ENCODE measurements at regions not wholly inside any gene's neighbourhood (a gene's known extent, or its start where the extent isn't known, plus 50 kb on each side); places are given as distances from the start of the nearest gene placed in this dataset.

DNA sequence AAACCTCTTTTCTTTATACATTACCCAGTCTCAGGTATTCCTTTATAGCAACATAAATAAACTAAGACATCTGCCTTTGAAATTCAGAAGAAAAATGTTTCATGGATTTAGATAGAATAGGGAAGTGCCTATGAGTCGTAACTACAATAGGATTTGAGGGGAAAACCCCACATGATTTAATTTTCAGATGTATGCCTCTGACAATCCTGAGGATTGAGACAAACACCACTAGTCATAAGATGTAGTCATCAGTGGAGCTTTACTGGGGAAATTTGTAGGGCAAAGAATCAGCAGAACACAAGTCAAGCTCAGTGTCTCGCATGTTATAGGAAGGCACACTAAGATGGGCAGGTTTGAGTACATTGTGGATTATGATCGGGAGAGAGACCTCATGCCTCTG lies 566.4 kb downstream of the BMP2 start:
- no peak for TF ChIP-seq ZNF214 (tag by site-specific recombination; IDR thresholded peaks at IDR 0.05; ENCODE audit: borderline replicate concordance)
- no peak for TF ChIP-seq OSR2 (tag by site-specific recombination; IDR thresholded peaks at IDR 0.05)
- no peak for TF ChIP-seq ZFP41 (tag by site-specific recombination; IDR thresholded peaks at IDR 0.05; ENCODE audit: borderline replicate concordance)
- TF ChIP-seq, protein P1, sequence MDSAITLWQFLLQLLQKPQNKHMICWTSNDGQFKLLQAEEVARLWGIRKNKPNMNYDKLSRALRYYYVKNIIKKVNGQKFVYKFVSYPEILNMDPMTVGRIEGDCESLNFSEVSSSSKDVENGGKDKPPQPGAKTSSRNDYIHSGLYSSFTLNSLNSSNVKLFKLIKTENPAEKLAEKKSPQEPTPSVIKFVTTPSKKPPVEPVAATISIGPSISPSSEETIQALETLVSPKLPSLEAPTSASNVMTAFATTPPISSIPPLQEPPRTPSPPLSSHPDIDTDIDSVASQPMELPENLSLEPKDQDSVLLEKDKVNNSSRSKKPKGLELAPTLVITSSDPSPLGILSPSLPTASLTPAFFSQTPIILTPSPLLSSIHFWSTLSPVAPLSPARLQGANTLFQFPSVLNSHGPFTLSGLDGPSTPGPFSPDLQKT (IDR thresholded peaks at IDR 0.05; ENCODE audit: borderline replicate concordance, low read depth, low read length) = no peak
- TF ChIP-seq, protein P2, sequence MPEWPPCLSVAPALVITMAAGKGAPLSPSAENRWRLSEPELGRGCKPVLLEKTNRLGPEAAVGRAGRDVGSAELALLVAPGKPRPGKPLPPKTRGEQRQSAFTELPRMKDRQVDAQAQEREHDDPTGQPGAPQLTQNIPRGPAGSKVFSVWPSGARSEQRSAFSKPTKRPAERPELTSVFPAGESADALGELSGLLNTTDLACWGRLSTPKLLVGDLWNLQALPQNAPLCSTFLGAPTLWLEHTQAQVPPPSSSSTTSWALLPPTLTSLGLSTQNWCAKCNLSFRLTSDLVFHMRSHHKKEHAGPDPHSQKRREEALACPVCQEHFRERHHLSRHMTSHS (tag by site-specific recombination; IDR thresholded peaks at IDR 0.05) = no peak
- no peak for TF ChIP-seq SETDB1 (IDR thresholded peaks at IDR 0.05; ENCODE audit: insufficient read length, low read length)
- TF ChIP-seq ZEB2 (tag by site-specific recombination; IDR thresholded peaks at IDR 0.05) = no peak
- no peak for TF ChIP-seq ZNF48 (tag by site-specific recombination; IDR thresholded peaks at IDR 0.05)
- TF ChIP-seq, protein P3, sequence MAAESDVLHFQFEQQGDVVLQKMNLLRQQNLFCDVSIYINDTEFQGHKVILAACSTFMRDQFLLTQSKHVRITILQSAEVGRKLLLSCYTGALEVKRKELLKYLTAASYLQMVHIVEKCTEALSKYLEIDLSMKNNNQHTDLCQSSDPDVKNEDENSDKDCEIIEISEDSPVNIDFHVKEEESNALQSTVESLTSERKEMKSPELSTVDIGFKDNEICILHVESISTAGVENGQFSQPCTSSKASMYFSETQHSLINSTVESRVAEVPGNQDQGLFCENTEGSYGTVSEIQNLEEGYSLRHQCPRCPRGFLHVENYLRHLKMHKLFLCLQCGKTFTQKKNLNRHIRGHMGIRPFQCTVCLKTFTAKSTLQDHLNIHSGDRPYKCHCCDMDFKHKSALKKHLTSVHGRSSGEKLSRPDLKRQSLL (tag by site-specific recombination; IDR thresholded peaks at IDR 0.05) = no peak
- TF ChIP-seq ZNF677 (tag by site-specific recombination; IDR thresholded peaks at IDR 0.05) = no peak
- TF ChIP-seq ZNF473 (tag by site-specific recombination; IDR thresholded peaks at IDR 0.05) = no peak
- no peak for TF ChIP-seq HOXA7 (CRISPR knock-in tag; IDR thresholded peaks at IDR 0.05; ENCODE audit: borderline replicate concordance)
- no peak for TF ChIP-seq ZBTB8A (tag by site-specific recombination; IDR thresholded peaks at IDR 0.05)
- no peak for TF ChIP-seq ZNF155 (tag by site-specific recombination; IDR thresholded peaks at IDR 0.05)
- ChIA-PET CTCF (no interaction called here), POLR2A (no interaction called here)
- Histone ChIP-seq H3K4me3 (ENCODE audit: low read depth, low read length) (no peak overlapping the region), H3K4me1 (ENCODE audit: control insufficient read depth, insufficient read depth, low read length) (no peaks in the 10 kb centered on the region), H3K27ac (ENCODE audit: extremely low read depth, low read depth, low read length) (no peak overlapping the region), H3K36me3 (ENCODE audit: control insufficient read depth in 2 of 2, insufficient read depth in 1 of 2, low read length in 2 of 2) (no peaks in the 10 kb centered on the region), H3K9me3 (ENCODE audit: control insufficient read depth, insufficient read depth, low read depth, low read length) (no peaks in the 10 kb centered on the region)

DNA sequence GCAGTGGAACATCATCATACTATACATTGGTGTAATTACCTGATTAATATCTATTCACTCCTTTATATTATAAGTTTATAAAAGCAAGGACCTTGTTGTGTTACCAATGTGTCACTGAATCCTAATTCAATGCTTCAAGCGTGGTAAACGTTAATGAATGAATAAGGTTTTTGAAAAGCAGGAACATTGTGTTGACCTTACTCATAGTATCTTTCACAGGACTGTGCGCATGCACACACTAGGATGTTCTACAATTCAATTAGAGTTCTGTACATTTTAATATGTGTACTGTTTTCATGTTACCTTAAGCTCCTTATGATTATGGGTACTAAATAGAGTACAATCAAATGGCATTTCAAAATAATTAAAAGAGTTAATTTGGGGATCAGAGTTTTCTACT lies 578.5 kb downstream of the BMP2 start:
- ChIA-PET CTCF (no interaction called here), POLR2A (no interaction called here)
- TF ChIP-seq, protein P4, sequence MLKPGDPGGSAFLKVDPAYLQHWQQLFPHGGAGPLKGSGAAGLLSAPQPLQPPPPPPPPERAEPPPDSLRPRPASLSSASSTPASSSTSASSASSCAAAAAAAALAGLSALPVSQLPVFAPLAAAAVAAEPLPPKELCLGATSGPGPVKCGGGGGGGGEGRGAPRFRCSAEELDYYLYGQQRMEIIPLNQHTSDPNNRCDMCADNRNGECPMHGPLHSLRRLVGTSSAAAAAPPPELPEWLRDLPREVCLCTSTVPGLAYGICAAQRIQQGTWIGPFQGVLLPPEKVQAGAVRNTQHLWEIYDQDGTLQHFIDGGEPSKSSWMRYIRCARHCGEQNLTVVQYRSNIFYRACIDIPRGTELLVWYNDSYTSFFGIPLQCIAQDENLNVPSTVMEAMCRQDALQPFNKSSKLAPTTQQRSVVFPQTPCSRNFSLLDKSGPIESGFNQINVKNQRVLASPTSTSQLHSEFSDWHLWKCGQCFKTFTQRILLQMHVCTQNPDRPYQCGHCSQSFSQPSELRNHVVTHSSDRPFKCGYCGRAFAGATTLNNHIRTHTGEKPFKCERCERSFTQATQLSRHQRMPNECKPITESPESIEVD (tag by site-specific recombination; IDR thresholded peaks at IDR 0.05) = no peak
- Histone ChIP-seq H3K9me3 (ENCODE audit: control insufficient read depth, insufficient read depth, low read depth, low read length) (no peaks in the 10 kb centered on the region), H3K4me3 (ENCODE audit: low read depth, low read length) (no peak overlapping the region), H3K27ac (ENCODE audit: extremely low read depth, low read depth, low read length) (no peak overlapping the region), H3K4me1 (ENCODE audit: control insufficient read depth, insufficient read depth, low read length) (no peaks in the 10 kb centered on the region), H3K36me3 (ENCODE audit: control insufficient read depth in 2 of 2, insufficient read depth in 1 of 2, low read length in 2 of 2) (no peaks in the 10 kb centered on the region)

DNA sequence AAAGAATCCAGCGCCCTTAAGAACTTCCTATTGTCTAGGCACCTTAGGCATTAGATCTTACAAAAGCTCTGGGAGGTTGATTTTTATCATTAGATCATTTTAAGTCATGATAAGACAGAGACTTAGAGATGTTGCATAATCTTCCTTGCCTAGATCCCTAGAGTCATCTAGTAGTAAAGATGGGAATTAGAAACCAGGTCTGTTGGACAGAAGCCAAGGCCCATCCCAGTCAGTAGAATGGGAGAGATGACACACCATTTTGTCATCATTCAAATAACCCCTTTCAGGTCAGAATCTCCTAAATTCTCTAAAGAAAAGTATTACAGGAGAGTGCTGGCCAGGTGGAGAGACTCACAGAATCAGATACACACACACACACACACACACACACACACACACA lies 579.1 kb downstream of the BMP2 start:
- H3K9me3 ChIP-seq (ENCODE audit: control insufficient read depth, insufficient read depth, low read depth, low read length) = no peaks in the 10 kb centered on the region
- CTCF ChIA-PET = no interaction called here
- POLR2A ChIA-PET = no interaction called here
- H3K36me3 ChIP-seq (ENCODE audit: control insufficient read depth in 2 of 2, insufficient read depth in 1 of 2, low read length in 2 of 2) = no peaks in the 10 kb centered on the region
- H3K4me3 ChIP-seq (ENCODE audit: low read depth, low read length) = no peak overlapping the region
- no peak overlapping the region for H3K27ac ChIP-seq (ENCODE audit: extremely low read depth, low read depth, low read length)
- no peaks in the 10 kb centered on the region for H3K4me1 ChIP-seq (ENCODE audit: control insufficient read depth, insufficient read depth, low read length)
- TF ChIP-seq, protein P5, sequence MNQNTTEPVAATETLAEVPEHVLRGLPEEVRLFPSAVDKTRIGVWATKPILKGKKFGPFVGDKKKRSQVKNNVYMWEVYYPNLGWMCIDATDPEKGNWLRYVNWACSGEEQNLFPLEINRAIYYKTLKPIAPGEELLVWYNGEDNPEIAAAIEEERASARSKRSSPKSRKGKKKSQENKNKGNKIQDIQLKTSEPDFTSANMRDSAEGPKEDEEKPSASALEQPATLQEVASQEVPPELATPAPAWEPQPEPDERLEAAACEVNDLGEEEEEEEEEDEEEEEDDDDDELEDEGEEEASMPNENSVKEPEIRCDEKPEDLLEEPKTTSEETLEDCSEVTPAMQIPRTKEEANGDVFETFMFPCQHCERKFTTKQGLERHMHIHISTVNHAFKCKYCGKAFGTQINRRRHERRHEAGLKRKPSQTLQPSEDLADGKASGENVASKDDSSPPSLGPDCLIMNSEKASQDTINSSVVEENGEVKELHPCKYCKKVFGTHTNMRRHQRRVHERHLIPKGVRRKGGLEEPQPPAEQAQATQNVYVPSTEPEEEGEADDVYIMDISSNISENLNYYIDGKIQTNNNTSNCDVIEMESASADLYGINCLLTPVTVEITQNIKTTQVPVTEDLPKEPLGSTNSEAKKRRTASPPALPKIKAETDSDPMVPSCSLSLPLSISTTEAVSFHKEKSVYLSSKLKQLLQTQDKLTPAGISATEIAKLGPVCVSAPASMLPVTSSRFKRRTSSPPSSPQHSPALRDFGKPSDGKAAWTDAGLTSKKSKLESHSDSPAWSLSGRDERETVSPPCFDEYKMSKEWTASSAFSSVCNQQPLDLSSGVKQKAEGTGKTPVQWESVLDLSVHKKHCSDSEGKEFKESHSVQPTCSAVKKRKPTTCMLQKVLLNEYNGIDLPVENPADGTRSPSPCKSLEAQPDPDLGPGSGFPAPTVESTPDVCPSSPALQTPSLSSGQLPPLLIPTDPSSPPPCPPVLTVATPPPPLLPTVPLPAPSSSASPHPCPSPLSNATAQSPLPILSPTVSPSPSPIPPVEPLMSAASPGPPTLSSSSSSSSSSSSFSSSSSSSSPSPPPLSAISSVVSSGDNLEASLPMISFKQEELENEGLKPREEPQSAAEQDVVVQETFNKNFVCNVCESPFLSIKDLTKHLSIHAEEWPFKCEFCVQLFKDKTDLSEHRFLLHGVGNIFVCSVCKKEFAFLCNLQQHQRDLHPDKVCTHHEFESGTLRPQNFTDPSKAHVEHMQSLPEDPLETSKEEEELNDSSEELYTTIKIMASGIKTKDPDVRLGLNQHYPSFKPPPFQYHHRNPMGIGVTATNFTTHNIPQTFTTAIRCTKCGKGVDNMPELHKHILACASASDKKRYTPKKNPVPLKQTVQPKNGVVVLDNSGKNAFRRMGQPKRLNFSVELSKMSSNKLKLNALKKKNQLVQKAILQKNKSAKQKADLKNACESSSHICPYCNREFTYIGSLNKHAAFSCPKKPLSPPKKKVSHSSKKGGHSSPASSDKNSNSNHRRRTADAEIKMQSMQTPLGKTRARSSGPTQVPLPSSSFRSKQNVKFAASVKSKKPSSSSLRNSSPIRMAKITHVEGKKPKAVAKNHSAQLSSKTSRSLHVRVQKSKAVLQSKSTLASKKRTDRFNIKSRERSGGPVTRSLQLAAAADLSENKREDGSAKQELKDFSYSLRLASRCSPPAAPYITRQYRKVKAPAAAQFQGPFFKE (tag by site-specific recombination; IDR thresholded peaks at IDR 0.05; ENCODE audit: borderline replicate concordance) = no peak
- TF ChIP-seq ZNF140 (tag by site-specific recombination; IDR thresholded peaks at IDR 0.05) (no peak), GLI2 (tag by site-specific recombination; IDR thresholded peaks at IDR 0.05; ENCODE audit: borderline replicate concordance, low read depth) (no peak), SCRT2 (tag by site-specific recombination; IDR thresholded peaks at IDR 0.05) (no peak), ZFHX2 (tag by site-specific recombination; conservative IDR thresholded peaks at IDR 0.05) (no peak)
- TF ChIP-seq, protein P6, sequence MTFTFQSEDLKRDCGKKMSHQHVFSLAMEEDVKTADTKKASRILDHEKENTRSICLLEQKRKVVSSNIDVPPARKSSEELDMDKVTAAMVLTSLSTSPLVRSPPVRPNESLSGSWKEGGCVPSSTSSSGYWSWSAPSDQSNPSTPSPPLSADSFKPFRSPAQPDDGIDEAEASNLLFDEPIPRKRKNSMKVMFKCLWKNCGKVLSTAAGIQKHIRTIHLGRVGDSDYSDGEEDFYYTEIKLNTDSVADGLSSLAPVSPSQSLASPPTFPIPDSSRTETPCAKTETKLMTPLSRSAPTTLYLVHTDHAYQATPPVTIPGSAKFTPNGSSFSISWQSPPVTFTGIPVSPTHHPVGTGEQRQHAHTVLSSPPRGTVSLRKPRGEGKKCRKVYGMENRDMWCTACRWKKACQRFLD (tag by site-specific recombination; IDR thresholded peaks at IDR 0.05) = no peak
